GM19239 (cell line): ENCODE measurements at regions not wholly inside any gene's neighbourhood (a gene's known extent, or its start where the extent isn't known, plus 50 kb on each side); places are given as distances from the start of the nearest gene placed in this dataset.
"Not testable (repeated sequence)": the region's sequence is repeated elsewhere in the genome, so short reads cannot be mapped to it uniquely, and the experiment has no call there.

Experiments used
- DNase-seq: peaks from one replicate; pipeline ENCODE4 v3.0.0; 2011; ENCODE audit warnings: low spot score; ENCODE audit not compliant: insufficient read length
- FAIRE-seq: peaks from 2 replicates; lab custom pipeline; 2011; peaks lifted over from hg19 to GRCh38; lab: Jason Lieb, UNC

DNA sequence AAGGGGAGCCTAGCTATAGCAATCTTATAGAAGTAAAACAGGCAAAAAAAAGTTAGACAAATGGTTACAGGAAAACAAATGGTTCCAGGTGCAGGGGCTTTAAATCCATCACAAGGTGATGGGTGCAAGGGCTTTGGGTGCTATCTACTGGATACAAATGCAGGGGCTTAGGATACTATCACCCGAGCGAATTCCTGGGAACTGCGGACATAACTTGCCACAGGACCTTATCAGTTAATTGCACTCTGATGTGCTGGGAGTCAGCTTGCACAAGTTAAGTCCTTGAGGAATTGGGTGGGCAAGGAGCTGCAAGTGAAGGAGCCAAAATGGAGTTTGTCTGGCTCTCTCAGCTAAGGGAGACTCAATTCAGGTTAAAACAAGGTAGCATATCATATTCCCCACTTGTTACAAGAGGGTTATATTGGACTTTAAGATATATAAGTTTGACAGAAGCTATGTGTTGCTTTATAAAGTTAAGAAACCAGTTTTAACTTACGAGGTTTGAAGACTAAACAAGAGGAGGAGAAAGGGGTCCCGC lies 115.0 kb upstream of the PZP start:
- DNase-seq, result no peak
- no peak for FAIRE-seq

DNA sequence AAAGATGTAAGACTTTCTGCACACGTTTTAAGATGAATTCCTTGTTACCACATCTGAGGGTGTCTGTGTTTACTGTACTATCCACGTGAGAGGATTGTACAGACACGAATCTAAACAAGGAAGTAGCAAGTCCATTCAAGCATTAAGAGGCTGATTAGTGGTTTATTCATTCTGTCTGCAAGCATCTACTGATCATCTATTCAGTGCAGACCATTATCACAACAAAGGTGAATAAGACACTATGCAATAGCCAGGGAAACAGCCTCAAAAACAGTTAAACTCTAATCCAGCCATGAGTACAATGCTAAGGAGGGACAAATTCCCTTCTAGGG lies 111.6 kb upstream of the PZP start:
- DNase-seq, result no peak
- no peak for FAIRE-seq

GRCh38 chr12:9319044-9319841 lies 111.0 kb upstream of the PZP start:
- FAIRE-seq (no peak), DNase-seq (no peak)

- FAIRE-seq, DNase-seq: not testable (repeated sequence)
Measured at GRCh38 chr12:9313479-9313878, 105.3 kb upstream of the PZP start.

- FAIRE-seq, DNase-seq: not testable (repeated sequence)
Measured at GRCh38 chr12:9312406-9313392, 104.5 kb upstream of the PZP start.

GRCh38 chr12:9311454-9311853 lies 103.3 kb upstream of the PZP start:
- DNase-seq, FAIRE-seq: not testable (repeated sequence)

GRCh38 chr12:9310645-9311044 lies 102.5 kb upstream of the PZP start:
- not testable (repeated sequence) for FAIRE-seq, DNase-seq

DNA sequence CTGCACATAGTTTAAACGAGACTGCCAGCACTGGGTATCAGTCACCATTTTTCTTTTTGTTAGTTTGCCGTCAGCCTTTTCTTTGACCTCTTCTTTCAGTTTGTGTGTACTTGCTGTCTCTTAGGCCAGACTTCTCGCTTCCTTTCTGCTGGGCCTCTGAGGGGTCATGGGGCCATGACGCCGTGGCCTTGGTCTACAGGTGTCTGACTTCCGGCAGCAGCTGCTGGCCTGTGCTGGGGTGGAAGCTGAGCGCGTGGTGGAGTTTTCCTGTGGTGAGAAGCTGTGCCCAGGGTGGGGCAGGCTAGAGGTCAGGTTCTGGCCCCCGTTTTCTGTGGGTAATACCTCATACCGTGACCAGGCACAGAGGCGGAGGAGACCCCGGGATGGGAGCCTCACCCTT lies 101.6 kb upstream of the PZP start:
- FAIRE-seq, result not testable (repeated sequence)

DNA sequence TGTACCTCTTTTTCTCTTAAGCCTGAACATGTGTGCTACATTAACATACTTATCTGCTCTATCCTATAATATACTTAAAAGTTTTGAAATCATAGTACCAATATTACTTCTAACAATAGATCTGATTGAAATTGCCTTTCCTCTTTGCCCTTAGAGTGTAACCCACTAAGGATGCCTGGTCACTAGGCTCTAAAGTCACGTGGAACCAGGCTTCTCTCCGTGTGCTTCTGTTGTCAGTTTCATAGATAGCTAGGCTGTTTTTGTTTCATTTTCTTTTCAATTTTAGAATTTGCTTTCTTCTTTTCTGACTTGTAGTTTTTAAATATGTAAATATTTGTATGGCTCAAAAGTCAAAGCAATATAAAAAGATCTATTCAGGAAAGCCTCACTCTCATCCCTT lies 100.5 kb upstream of the PZP start:
- FAIRE-seq, DNase-seq: not testable (repeated sequence)

More for the DNA sequence above, 101.6 kb upstream of the PZP start:
- DNase-seq, result not testable (repeated sequence)

DNA sequence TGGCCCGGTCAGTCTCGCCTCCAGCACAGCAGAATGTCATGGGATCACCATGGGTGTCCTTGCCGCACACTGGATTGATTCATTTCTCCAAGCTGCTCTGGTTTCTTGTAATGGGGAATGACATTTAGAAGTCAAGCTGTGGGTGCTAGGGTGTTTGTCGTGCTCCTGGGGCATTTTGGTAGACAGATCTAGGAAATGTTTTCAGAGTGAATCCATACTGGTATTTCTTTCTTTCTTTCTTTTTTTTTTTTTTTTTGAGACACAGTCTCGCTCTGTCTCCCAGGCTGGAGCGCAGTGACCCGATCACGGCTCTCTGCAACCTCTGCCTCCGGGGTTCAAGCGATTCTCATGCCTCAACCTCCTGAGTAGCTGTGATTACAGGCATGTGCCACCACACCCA lies 100.0 kb upstream of the PZP start:
- not testable (repeated sequence) for FAIRE-seq, DNase-seq

GRCh38 chr12:9307255-9307654 lies 99.1 kb upstream of the PZP start:
- not testable (repeated sequence) for FAIRE-seq

DNA sequence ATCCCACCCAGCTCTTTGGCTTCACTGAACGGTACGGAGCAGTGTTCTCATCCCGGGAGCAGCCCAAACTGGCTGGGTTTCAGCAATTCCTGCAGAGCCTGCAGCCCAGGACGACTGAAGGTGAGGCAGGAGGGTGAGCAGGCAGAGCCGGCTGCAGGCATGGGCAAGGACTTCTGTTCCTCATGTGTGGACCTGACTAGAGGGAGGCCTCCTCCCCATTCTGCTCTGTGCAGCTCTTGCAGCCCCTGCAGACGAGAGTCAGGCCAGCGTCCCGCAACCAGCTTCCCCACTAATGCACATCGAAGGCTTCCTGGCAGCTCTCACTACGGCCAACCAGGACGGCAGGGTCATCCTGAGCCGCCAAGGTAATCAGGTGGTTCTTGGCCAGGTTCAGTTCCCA lies 97.8 kb upstream of the PZP start:
- DNase-seq, FAIRE-seq: not testable (repeated sequence)

More at GRCh38 chr12:9307255-9307654, 99.1 kb upstream of the PZP start:
- not testable (repeated sequence) for DNase-seq

DNA sequence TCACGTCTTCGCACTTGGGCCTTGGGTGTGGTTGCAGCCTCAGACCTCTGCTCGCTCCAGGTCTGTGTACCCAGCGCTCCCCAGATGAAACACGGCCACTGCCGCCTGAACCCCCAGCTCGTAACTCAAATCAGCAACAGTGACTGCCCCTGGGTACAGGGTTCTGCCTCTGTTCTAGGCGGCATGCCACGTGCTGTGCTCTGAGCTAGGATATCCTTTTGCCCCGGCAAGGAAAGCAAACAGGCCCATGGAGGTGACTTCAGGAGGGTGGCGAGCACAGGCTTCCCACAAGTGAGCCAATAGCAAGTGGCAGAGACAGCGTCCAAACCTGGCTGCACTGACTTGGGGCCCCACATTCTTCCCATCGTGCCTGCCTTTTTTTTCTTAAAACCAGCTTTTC lies 96.3 kb upstream of the PZP start:
- not testable (repeated sequence) for FAIRE-seq, DNase-seq

- not testable (repeated sequence) for FAIRE-seq, DNase-seq
Measured at GRCh38 chr12:9295872-9296271, 87.7 kb upstream of the PZP start.

GRCh38 chr12:9294072-9294620 lies 86.0 kb upstream of the PZP start:
- FAIRE-seq, result not testable (repeated sequence)

DNA sequence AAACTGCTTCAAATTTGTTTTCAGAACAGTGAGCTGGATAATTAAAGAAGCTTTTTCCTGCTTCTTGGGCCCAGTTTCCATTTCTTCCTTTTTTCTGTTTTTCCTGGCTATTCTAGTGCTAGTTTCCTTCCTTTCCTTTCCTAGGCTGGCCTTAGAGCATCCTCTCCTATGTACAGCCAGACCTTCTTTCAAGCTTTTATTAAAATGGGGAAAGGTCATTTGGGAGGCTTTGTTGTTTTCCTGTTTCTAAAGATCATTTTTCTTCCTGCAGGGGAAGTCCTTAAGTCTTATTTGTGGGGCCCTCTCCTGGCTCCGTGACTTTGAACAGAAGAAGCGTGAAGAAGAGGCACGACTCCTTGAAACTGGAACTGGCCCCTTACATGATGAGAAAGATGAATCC lies 85.2 kb upstream of the PZP start:
- FAIRE-seq, DNase-seq: not testable (repeated sequence)

More at GRCh38 chr12:9294072-9294620, 86.0 kb upstream of the PZP start:
- not testable (repeated sequence) for DNase-seq

GRCh38 chr12:9289984-9290383 lies 81.8 kb upstream of the PZP start:
- FAIRE-seq, DNase-seq: not testable (repeated sequence)

- not testable (repeated sequence) for FAIRE-seq, DNase-seq
Measured at GRCh38 chr12:9284724-9285123, 76.5 kb upstream of the PZP start.

DNA sequence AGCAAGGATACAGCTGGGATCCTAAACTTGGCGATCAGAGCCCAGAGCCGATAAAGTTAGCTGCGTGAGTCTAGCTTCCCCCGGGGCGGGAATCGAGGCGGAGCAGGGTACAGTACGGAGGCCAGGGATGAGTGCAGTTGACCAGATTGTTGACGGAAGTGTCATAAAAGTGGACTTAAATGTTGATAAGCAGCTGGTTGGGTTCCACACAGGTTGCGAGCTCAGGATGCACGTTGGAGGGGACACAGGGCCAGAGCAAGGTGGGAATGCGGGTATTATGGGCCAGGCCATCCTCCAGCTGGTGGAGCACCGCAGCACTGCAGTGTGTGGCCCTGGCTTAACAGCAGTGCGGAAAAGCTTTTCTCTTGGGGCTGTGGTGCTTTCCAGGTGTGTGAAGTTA lies 76.0 kb upstream of the PZP start:
- not testable (repeated sequence) for DNase-seq
- FAIRE-seq, result peak; percentile 80
